HL-60/S4 treated with phorbol 12-myristate 13-acetate at 8.2 ng/mL for 4 days and 3 days (cell line): ENCODE measurements at regions not wholly inside any gene's neighbourhood (a gene's known extent, or its start where the extent isn't known, plus 50 kb on each side); places are given as distances from the start of the nearest gene placed in this dataset.
"Not testable (repeated sequence)": the region's sequence is repeated elsewhere in the genome, so short reads cannot be mapped to it uniquely, and the experiment has no call there.

ENCODE experiments used
- in situ Hi-C: fragments of 300-500 bp; cut with MboI; formaldehyde crosslinking; loops from 2 replicates; pipeline ENCODE4 v1.15.0; 2022; ENCODE audit warnings: low sequenced_read_pairs

DNA sequence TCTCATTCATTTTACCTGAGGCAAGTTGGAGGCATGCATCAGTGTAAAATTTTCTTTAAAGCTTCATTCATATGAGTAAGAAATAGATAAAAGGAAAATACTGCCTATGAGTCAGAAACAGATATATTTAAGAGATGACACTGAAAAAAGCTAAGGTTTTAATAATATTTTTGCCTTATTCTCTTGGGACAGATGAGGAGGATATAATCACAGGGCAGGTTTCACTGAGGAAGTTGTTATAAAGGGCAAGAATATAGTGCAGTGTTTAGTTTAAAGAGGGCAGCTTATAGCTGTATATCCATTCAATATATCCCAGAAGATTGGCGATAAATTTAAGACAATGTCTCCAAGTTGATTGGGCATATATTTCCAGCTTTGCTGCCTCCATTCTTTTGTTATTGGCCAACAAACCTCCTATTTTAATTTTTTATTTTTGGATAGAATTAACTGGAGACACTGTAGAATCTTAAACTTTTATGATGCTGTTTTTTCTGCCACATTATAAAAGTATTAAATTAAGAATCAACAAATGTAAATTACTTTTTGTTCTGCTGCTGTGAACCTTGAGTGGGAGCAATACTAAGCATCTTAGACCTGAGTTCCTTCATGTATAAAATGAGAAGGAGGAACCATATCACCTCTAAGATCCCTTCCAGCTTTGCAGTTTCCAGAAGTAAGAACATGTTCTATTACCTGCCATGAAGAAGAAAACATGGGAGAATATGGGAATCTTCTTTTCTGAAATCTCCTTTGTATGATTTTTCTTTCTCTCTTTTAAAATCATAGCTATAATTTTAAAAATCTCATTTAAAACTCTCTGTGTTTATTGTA is 171.6 kb downstream of the S1PR1 start:
- in situ Hi-C loops, result no loop called here

- in situ Hi-C loops, result no loop called here
Observed at GRCh38 chr1:101409102-101409501, 172.3 kb downstream of the S1PR1 start.

DNA sequence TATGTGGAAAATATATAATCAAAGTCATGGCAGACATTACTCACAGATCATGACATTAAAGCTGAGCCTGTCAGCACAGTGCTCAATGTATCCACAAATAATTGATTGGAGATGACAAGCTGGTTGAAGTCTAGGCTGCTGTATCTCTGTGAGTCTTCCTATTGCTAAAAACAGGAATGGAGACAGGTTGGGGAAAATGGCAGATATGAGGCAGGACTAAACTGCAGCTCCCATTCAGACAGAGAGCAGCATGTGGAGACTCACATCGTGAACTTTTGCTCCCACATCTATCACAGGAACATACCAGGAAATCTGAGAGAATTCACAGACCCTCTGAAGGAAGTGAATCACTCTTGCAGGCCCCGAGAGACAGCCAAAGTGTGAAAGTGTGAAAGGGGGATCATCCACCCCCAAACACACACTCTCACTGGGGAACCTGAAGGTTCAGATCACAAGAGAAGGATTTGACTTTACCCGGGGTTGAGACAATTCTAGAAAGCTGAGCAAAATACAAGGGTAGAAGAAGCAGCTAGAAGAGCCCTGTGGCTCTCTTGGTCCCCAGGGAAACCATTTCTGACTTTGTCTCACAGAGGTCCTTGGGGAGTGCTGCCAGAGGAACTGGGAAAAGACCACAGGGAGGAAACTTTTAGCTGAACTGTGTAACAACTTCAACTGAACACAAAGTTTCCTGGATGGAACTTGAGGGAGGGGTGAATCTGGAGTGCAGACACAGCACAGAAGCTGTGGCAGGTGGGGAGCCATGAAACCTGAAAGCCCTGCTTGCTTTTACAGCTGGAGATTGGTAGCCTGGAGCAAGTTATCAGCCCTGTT is 173.4 kb downstream of the S1PR1 start:
- in situ Hi-C loops, result no loop called here

GRCh38 chr1:101420406-101420805 is 183.6 kb downstream of the S1PR1 start:
- in situ Hi-C loops, result no loop called here

DNA sequence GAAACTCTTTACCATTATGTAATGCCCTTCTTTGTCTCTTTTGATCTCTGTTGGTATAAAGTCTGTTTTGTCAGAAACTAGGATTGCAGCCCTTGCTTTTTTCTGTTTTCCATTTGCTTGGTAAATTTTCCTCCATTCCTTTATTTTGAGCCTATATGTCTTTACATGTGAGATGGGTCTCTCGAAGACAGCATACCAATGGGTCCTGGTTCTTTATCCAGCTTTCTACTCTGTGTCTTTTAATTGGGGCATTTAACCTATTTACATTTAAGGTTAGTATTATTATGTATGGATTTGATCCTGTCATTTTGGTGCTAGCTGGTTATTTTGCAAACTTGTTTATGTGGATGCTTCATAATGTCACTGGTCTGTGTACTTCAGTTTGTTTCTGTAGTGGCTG is 191.3 kb downstream of the S1PR1 start:
- in situ Hi-C loops, result not testable (repeated sequence)

- in situ Hi-C loops, result no loop called here
Observed at GRCh38 chr1:101428562-101428961, 191.7 kb downstream of the S1PR1 start.

- in situ Hi-C loops, result no loop called here
Observed at GRCh38 chr1:101431956-101432510, 195.2 kb downstream of the S1PR1 start.

GRCh38 chr1:101435831-101436511 is 199.2 kb downstream of the S1PR1 start:
- in situ Hi-C loops, result no loop called here

DNA sequence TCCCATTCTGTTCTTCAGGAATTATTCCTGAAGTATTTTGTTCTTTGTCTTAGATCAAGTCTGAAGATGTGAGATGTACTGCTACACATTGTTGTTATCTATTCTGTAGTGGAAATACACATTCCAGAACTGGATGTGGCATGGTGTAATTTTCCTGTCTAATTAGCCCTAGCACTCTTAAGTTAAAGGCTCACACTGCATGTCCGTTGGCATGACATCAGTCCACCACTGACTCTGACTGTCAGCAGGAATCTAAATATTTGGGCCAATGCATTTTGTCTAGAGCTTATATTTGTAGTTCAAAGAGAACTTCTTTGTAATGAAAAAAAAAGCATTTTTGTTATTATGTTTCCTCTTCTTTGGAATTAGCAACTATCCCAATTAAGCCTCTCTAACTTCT is 201.0 kb downstream of the S1PR1 start:
- in situ Hi-C loops, result no loop called here

DNA sequence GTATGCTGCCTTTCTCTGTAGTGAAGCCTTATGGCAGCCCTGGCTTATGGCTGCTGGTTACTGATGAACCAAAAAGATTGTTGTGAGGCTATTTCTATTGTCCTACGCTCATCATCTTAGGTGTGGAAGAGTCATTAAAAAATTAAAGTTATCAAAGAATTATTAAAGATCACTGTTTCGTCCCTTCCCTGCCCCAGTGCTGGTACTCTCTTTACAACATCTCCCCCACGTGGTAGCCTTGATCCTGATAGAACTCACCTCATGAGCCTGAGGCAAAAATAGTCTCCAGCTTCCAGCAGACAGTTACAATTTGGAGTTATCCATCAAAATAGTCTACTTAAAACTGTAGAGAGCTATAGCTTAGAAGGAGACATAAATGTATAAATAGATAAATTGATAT is 201.5 kb downstream of the S1PR1 start:
- in situ Hi-C loops, result no loop called here

- in situ Hi-C loops, result no loop called here
Observed at GRCh38 chr1:101440485-101440884, 203.7 kb downstream of the S1PR1 start.

DNA sequence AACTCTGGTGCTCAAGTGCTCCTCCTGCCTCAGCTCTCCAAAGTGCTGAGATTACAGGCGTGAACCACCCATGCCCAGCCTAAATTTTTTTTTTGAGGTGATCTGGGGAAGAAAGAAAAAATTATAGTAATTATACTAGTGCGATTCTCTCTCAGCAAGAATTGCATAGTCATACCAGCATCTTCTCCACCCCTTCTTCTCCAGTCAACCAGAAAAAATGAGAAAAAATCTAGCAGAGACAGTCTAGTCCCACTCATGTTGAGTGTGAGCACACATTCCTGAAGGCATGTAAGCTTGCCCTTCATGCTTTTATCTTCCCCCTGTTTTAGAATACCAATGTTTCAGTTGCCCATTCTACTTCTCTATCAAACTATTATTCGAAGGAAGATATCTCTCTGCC is 207.6 kb downstream of the S1PR1 start:
- in situ Hi-C loops, result no loop called here

DNA sequence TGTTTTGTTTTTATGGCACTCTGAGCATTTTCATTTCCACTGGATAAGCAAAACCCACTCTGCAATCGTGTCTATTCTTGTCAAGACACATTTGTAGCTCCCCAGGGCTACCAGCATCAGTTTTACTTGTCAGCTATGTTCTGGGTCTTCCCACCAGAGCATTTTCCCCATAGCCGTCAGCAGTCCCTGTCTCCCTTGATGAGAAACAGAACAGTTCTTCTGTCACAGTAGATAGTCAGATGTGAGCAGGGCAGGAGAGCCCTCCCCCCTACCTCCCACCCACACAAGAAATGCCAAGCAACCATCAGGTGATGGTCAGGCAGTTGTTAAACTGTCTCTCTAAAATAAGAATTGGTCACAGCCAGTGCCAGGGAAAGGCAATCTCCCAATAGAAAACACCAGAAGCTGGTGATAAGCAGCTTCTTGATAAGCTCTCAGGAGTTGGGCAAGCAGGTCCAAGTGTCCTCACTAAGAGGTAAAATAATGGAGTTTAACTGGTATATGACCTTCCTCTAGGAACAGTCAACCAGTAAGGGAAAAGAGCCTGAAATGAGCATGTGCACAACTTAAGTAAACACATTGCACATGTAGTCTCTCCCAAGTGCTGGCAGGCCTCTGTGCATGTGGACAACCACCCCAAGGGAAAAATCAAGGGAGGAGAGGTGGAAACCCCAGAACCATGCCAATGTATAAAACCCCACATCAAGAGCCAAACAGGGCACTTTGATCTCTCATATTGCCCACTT is 208.2 kb downstream of the S1PR1 start:
- in situ Hi-C loops, result no loop called here

DNA sequence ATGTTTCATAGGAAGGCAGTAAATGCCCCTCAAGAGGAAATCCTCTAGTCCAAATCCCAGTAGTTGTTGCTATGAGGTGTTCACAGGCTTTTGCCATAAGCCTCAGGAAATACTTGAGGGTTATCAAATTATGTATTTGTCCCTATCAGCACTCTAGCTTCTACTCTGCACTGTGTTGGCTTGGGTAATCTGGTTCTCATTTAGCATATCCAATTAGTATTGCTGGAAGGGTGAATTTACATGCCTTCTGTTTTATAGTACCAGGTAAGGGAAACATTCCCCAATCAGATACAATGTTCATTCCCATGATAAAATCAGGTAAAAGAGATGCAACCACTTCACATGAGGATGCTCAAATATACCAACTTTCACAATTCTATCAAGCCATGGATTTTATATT is 211.2 kb downstream of the S1PR1 start:
- in situ Hi-C loops, result no loop called here

DNA sequence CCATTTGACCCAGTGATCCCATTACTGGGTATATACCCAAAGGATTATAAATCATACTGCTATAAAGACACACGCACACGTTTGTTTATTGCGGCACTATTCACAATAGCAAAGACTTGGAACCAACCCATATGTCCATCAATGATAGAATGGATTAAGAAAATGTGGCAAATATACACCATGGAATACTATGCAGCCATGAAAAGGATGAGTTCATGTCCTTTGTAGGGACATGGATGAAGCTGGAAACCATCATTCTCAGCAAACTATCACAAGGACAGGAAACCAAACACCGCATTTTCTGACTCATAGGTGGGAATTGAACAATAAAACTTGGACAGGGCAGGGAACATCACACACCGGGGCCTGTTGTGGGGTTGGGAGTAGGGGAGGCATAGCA is 213.9 kb downstream of the S1PR1 start:
- in situ Hi-C loops, result not testable (repeated sequence)

DNA sequence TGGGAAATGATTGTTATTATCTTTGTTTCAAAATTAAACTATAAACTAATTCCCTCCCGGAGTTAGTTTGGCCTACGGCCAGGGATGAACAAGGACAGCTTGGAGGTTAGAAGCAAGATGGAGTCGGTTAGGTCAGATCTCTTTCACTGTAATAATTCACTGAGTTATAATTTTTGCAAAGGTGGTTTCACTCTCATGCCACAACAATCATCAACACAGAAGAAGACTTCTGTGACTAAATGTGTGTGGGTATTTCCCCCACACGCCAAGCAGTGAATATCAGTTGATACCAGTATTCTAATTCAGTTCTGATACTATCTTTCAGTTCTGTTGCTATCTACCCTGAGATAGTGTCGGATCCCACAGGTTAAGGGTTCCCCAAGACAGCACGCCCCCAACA is 215.1 kb downstream of the S1PR1 start:
- in situ Hi-C loops, result no loop called here

- in situ Hi-C loops, result no loop called here
Observed at GRCh38 chr1:101452825-101453224, 216.0 kb downstream of the S1PR1 start.

- in situ Hi-C loops, result no loop called here
Observed at GRCh38 chr1:101453844-101454243, 217.0 kb downstream of the S1PR1 start.

DNA sequence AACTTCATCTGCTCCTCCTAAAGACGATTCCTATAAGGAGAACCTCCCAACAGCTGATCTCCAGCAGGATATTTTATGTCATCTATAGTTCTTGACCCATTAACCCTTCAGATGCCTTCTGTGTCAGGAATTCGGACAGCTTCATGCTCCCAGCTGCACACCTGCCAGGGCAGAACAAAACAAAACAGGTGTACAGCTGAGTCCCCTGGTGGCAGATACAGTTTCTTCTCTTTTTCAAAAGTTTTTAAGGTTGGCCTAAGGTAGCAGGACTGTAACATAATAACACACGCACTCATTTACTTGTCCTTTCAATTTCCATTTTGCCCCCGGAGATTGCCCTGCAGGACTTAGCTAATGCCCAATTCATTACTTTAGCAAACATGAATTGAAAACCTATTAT is 218.3 kb downstream of the S1PR1 start:
- in situ Hi-C loops, result no loop called here

DNA sequence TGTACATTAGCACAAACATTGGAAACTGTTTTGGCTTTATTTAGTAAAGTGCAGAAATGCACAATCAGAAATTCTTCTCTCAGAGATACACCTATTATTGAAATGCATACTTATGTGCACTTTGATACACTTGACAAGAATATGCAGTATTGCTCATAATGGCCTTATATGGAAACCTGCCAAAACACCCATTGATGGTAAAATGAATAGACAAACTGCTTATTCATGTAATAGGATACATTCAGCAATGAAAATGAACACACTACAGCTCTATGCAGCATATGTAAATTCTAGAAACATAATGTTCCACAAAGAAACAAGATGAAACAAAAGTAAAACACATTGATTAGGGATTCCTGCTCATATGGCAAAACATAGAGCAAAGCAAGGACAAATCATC is 223.9 kb downstream of the S1PR1 start:
- in situ Hi-C loops, result no loop called here

GRCh38 chr1:101463195-101463594 is 226.4 kb downstream of the S1PR1 start:
- in situ Hi-C loops, result no loop called here
